GM18507 (cell line): ENCODE measurements at regions not wholly inside any gene's neighbourhood (a gene's known extent, or its start where the extent isn't known, plus 50 kb on each side); places are given as distances from the start of the nearest gene placed in this dataset.
"Not testable (repeated sequence)": the region's sequence is repeated elsewhere in the genome, so short reads cannot be mapped to it uniquely, and the experiment has no call there.

Experiments
- DNase-seq: peaks from one replicate; pipeline ENCODE4 v3.0.0; 2011; ENCODE audit warnings: low read depth; ENCODE audit not compliant: insufficient read length; ENCODE audit errors: extremely low spot score
- FAIRE-seq: peaks from 2 replicates; lab custom pipeline; 2011; peaks lifted over from hg19 to GRCh38; lab: Jason Lieb, UNC

GRCh38 chr11:60592601-60593000 is 77.4 kb downstream of the MS4A13 start:
- DNase-seq (no peak), FAIRE-seq (no peak)

- DNase-seq (no peak), FAIRE-seq (no peak)
Measured at GRCh38 chr11:60594998-60595642, 79.9 kb downstream of the MS4A13 start.

- FAIRE-seq (no peak), DNase-seq (no peak)
Measured at GRCh38 chr11:60607483-60607882, 91.9 kb upstream of the MS4A8 start.

- FAIRE-seq: no peak
- no peak for DNase-seq
Measured at GRCh38 chr11:60609632-60610031, 89.8 kb upstream of the MS4A8 start.

GRCh38 chr11:60610702-60611101 is 88.7 kb upstream of the MS4A8 start:
- DNase-seq (no peak), FAIRE-seq (no peak)

- DNase-seq (no peak), FAIRE-seq (no peak)
Measured at GRCh38 chr11:60615497-60615896, 83.9 kb upstream of the MS4A8 start.

GRCh38 chr11:60621940-60622339 is 77.5 kb upstream of the MS4A8 start:
- FAIRE-seq: not testable (repeated sequence)

GRCh38 chr11:60622776-60623175 is 76.6 kb upstream of the MS4A8 start:
- not testable (repeated sequence) for DNase-seq, FAIRE-seq

More at GRCh38 chr11:60621940-60622339, 77.5 kb upstream of the MS4A8 start:
- DNase-seq: not testable (repeated sequence)

GRCh38 chr11:60625262-60625661 is 74.2 kb upstream of the MS4A8 start:
- DNase-seq: no peak
- FAIRE-seq: no peak

GRCh38 chr11:60629399-60629798 is 70.0 kb upstream of the MS4A8 start:
- DNase-seq (no peak), FAIRE-seq (no peak)

GRCh38 chr11:60631944-60632343 is 67.5 kb upstream of the MS4A8 start:
- FAIRE-seq (no peak), DNase-seq (no peak)

GRCh38 chr11:60633645-60634044 is 65.8 kb upstream of the MS4A8 start:
- no peak for DNase-seq
- FAIRE-seq: peak; percentile 84

- DNase-seq: no peak
- no peak for FAIRE-seq
Measured at GRCh38 chr11:60634126-60634525, 65.3 kb upstream of the MS4A8 start.

- FAIRE-seq: no peak
- DNase-seq: no peak
Measured at GRCh38 chr11:60641940-60642339, 57.5 kb upstream of the MS4A8 start.

GRCh38 chr11:60647087-60647486 is 52.3 kb upstream of the MS4A8 start:
- DNase-seq (no peak), FAIRE-seq (no peak)
